ENCODE measurements at regions not wholly inside any gene's neighbourhood (a gene's known extent, or its start where the extent isn't known, plus 50 kb on each side); places are given as distances from the start of the nearest gene placed in this dataset.

DNA sequence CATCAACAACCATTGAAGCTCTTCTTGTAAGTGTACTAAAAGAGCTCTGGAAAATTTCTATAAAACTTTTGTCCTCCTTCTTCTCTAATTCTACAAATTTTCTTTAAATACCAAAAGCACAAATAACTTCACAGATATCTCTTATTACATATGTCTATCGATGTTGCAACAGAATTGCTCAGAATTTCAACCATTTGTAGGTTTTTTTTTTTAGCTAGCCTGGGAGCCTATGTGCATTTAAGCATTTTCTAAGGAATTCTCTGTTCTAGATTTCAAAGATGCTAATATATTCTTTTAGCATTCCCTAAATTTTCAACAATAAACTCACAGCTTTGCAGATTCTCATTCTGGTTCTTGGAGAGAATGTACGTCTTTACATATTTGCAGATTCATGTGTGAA lies 774.3 kb upstream of the NR2F2 start:
- no peak overlapping the region for H3K4me3 ChIP-seq
- DNase-seq (ENCODE audit: low spot score in 2 of 2) = no peak
- TF ChIP-seq, protein P1, sequence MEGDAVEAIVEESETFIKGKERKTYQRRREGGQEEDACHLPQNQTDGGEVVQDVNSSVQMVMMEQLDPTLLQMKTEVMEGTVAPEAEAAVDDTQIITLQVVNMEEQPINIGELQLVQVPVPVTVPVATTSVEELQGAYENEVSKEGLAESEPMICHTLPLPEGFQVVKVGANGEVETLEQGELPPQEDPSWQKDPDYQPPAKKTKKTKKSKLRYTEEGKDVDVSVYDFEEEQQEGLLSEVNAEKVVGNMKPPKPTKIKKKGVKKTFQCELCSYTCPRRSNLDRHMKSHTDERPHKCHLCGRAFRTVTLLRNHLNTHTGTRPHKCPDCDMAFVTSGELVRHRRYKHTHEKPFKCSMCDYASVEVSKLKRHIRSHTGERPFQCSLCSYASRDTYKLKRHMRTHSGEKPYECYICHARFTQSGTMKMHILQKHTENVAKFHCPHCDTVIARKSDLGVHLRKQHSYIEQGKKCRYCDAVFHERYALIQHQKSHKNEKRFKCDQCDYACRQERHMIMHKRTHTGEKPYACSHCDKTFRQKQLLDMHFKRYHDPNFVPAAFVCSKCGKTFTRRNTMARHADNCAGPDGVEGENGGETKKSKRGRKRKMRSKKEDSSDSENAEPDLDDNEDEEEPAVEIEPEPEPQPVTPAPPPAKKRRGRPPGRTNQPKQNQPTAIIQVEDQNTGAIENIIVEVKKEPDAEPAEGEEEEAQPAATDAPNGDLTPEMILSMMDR (IDR thresholded peaks at IDR 0.05) = no peak
- TF ChIP-seq EP300 (IDR thresholded peaks at IDR 0.05) (no peak), POLR2A (IDR thresholded peaks at IDR 0.05) (no peak), POLR2AphosphoS5 (IDR thresholded peaks at IDR 0.05) (no peak)
- no peak overlapping the region for H3K27ac ChIP-seq
- no peaks in the 10 kb centered on the region for H3K4me1 ChIP-seq
- WGBS = 89% methylated on average over 2 of the region's 2 CpGs
- no peaks in the 10 kb centered on the region for H3K36me3 ChIP-seq
- no peaks in the 10 kb centered on the region for H3K27me3 ChIP-seq
- no peaks in the 10 kb centered on the region for H3K9me3 ChIP-seq

DNA sequence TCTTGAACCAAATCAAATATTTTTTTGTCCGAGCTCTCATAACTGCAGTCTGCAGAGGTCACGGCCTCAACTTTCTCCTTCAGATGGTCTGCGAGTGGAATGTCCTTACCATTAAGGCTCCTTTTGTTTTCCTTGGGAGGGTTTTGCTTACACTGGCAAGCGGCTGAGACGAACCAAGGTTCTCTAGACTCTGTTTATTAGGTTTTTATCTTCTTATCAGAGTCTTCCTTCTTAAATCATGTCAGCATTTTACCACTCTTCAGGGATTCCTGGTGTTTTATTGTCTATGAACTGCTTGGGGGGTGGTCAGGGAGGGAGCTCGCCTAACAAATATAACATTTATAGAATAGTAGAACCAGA lies 773.7 kb upstream of the NR2F2 start:
- H3K27me3 ChIP-seq = no peaks in the 10 kb centered on the region
- no peak overlapping the region for H3K4me3 ChIP-seq
- H3K4me1 ChIP-seq = no peaks in the 10 kb centered on the region
- whole genome bisulfite sequencing = 66% methylated on average over 6 of the region's 6 CpGs
- no peaks in the 10 kb centered on the region for H3K36me3 ChIP-seq
- no peaks in the 10 kb centered on the region for H3K9me3 ChIP-seq
- TF ChIP-seq POLR2AphosphoS5 (IDR thresholded peaks at IDR 0.05) (no peak), EP300 (IDR thresholded peaks at IDR 0.05) (no peak), POLR2A (IDR thresholded peaks at IDR 0.05) (no peak)
- TF ChIP-seq, protein P1 (IDR thresholded peaks at IDR 0.05) = no peak
- H3K27ac ChIP-seq = no peak overlapping the region
- no peak for DNase-seq (ENCODE audit: low spot score in 2 of 2)

DNA sequence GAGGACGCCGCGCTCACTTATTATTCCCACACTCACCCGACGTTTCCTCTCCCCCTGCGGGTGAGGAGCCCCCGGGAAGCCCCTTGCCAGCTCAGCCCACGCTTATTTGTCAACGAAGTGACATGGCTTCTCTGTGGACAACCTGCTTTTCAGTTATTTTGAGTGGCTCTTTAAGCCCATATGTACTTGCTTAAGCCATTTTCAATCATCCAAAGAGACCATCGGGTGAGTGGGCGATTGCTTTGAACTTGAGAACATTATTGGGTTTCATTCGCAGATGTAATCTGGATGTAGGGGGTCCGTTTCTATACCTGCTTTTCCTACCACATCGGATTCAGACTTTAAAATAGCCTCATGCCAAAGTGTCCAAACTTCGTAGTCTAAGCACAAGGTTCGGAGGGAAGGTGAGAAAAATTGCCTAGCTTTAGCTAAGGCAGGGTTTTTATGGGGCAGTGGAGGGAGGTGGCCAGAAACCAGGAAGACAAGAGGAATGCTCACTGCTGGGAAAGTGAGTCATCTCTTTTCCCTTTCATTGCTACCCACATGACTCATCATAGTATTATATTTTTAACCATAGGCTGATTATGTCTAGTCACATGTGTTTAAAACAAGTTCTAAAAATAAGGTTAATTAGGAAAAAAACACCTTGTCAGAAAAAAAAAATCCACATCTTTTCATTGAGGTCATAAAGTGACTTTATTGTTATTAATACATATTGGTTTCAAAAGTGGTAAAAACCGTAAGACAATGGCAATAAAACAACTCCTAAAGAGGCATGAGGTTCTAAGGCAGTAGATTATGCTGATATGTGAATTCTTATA lies 773.1 kb upstream of the NR2F2 start:
- TF ChIP-seq EP300 (IDR thresholded peaks at IDR 0.05) (no peak), POLR2A (IDR thresholded peaks at IDR 0.05) (no peak), POLR2AphosphoS5 (IDR thresholded peaks at IDR 0.05) (no peak)
- TF ChIP-seq, protein P1 (IDR thresholded peaks at IDR 0.05) = no peak
- no peaks in the 10 kb centered on the region for H3K4me1 ChIP-seq
- H3K4me3 ChIP-seq = no peak overlapping the region
- no peak overlapping the region for H3K27ac ChIP-seq
- no peaks in the 10 kb centered on the region for H3K36me3 ChIP-seq
- no peaks in the 10 kb centered on the region for H3K9me3 ChIP-seq
- 61% methylated on average over 17 of the region's 17 CpGs for WGBS
- no peak for DNase-seq (ENCODE audit: low spot score in 2 of 2)
- no peaks in the 10 kb centered on the region for H3K27me3 ChIP-seq

DNA sequence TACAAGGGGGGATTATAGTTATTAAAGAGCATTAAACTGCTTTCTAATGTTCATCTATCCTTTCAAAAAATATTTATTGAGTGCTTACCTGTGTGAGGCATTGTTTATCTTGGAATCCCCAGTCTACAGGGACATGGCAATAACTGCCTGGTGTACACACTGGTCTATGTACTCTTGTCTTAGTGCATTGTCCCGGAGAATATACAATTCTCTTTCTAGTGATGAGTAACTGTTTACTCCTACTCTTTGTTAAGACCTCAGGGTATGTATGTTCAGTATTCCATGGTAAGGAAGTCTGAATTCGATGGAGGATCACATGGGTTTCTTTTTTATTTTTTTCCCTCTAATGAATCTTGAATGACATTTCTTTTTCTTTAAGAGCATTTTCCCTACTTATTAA lies 772.4 kb upstream of the NR2F2 start:
- no peak for TF ChIP-seq EP300 (IDR thresholded peaks at IDR 0.05)
- TF ChIP-seq POLR2A (IDR thresholded peaks at IDR 0.05) = no peak
- TF ChIP-seq POLR2AphosphoS5 (IDR thresholded peaks at IDR 0.05) = no peak
- TF ChIP-seq, protein P1 (IDR thresholded peaks at IDR 0.05) = no peak
- Histone ChIP-seq H3K9me3 (no peaks in the 10 kb centered on the region), H3K4me1 (no peaks in the 10 kb centered on the region), H3K4me3 (no peak overlapping the region), H3K36me3 (no peaks in the 10 kb centered on the region), H3K27me3 (no peaks in the 10 kb centered on the region), H3K27ac (no peak overlapping the region)
- 61% methylated on average over 2 of the region's 2 CpGs for WGBS
- no peak for DNase-seq (ENCODE audit: low spot score in 2 of 2)

DNA sequence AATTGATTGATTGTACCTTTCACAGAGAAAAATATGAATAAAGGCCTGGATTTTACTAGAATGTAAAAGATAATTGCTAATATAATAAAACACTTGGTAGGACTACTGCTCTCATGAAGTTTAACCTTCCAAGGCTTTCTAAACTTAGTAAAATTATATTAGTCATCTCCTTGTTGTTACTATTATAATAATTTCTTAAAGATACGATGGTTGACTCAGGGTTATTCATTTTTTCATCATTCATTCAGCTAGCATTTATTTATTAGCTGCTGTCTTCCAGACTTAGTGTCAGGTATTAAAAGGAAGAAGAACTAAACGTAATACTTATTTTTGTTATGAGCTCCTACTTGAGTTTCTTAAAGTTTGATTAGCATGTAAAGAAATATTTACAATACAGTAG lies 771.6 kb upstream of the NR2F2 start:
- Histone ChIP-seq H3K27ac (no peak overlapping the region), H3K27me3 (no peaks in the 10 kb centered on the region), H3K9me3 (no peaks in the 10 kb centered on the region), H3K36me3 (no peaks in the 10 kb centered on the region), H3K4me3 (no peak overlapping the region), H3K4me1 (no peaks in the 10 kb centered on the region)
- TF ChIP-seq POLR2A (IDR thresholded peaks at IDR 0.05) (no peak), POLR2AphosphoS5 (IDR thresholded peaks at IDR 0.05) (no peak), EP300 (IDR thresholded peaks at IDR 0.05) (no peak)
- TF ChIP-seq, protein P1 (IDR thresholded peaks at IDR 0.05) = no peak
- no peak for DNase-seq (ENCODE audit: low spot score in 2 of 2)
- 87% methylated on average over 2 of the region's 2 CpGs for WGBS

Data from suprapubic skin (tissue), 4 donors.